VCaP (cell line): ENCODE measurements at regions not wholly inside any gene's neighbourhood (a gene's known extent, or its start where the extent isn't known, plus 50 kb on each side); places are given as distances from the start of the nearest gene placed in this dataset.
"Not testable (repeated sequence)": the region's sequence is repeated elsewhere in the genome, so short reads cannot be mapped to it uniquely, and the experiment has no call there.

Experiments used
- H3K27ac ChIP-seq: fragments of 450-650 bp; 2 replicates; pipeline ENCODE4 v1.5.1; 2017
- TF ChIP-seq, protein P1 (sequence below): fragments of 450-650 bp; conservative IDR thresholded peaks from 2 replicates; pipeline ENCODE4 v1.5.1; 2017; ENCODE audit warnings: mild to moderate bottlenecking, moderate library complexity

GRCh38 chr2:107133412-107133811, 247.4 kb upstream of the ST6GAL2 start:
- TF ChIP-seq, protein P1, sequence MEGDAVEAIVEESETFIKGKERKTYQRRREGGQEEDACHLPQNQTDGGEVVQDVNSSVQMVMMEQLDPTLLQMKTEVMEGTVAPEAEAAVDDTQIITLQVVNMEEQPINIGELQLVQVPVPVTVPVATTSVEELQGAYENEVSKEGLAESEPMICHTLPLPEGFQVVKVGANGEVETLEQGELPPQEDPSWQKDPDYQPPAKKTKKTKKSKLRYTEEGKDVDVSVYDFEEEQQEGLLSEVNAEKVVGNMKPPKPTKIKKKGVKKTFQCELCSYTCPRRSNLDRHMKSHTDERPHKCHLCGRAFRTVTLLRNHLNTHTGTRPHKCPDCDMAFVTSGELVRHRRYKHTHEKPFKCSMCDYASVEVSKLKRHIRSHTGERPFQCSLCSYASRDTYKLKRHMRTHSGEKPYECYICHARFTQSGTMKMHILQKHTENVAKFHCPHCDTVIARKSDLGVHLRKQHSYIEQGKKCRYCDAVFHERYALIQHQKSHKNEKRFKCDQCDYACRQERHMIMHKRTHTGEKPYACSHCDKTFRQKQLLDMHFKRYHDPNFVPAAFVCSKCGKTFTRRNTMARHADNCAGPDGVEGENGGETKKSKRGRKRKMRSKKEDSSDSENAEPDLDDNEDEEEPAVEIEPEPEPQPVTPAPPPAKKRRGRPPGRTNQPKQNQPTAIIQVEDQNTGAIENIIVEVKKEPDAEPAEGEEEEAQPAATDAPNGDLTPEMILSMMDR = no peak
- no peak overlapping the region for H3K27ac ChIP-seq

DNA sequence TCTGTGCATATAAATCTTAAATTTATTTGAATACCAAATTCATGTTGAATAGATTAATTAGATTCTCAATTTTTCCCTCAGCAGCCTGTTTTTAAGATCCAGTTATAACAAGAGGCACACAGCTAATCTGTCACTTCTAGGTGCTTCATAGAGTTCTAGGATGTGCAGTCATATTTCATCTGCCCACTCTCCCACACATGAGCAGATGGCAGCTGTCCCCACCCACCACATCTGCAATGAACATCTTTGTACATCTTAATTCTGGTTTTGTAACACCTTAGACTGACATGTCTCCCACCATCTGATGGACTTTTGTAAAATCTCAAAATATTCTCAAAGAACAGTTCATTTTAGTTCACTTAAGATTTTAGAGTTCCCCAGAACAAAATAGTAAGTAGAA, 250.8 kb upstream of the ST6GAL2 start:
- TF ChIP-seq, protein P1 = no peak
- no peak overlapping the region for H3K27ac ChIP-seq

GRCh38 chr2:107137706-107138105, 251.7 kb upstream of the ST6GAL2 start:
- TF ChIP-seq, protein P1 = no peak

GRCh38 chr2:107146181-107146580, 260.2 kb upstream of the ST6GAL2 start:
- H3K27ac ChIP-seq = no peak overlapping the region
- TF ChIP-seq, protein P1 = no peak

More at GRCh38 chr2:107137706-107138105, 251.7 kb upstream of the ST6GAL2 start:
- H3K27ac ChIP-seq = no peak overlapping the region

DNA sequence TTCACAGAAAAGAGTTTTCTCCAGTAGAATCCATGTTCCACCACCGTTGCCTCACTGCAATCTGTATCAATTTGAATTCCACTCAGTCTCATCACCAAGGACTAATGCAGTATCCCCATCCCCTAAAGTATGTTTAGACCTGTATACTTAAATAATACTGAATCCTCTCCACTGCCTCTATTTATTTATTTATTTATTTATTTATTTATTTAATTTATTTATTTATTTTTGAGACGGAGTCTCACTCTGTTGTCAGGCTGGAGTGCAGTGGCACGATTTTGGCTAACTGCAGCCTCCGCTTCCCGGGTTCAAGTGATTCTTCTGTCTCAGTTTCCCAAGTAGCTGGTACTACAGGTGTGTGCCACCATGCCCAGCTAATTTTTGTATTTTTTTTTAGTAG, 260.7 kb upstream of the ST6GAL2 start:
- not testable (repeated sequence) for H3K27ac ChIP-seq

DNA sequence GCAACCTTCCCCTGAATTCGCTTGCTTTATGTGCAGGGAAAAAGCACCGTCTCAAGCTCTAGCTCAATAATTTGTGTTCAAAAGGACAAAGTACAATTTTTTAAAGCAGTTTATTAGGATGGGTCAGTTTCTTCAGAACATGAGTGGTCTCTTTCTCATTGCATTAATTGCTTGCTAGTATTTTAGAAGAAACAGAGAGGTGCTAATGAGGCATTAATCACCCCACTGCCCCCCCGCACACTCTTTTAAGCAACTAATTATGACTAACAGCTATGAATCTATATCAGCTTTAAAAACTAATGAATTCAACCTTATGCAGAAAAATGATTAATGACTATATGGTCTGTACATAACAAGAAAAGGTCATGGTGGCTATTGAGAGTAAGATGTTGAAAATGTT, 262.1 kb upstream of the ST6GAL2 start:
- H3K27ac ChIP-seq = no peak overlapping the region
- TF ChIP-seq, protein P1 = no peak

DNA sequence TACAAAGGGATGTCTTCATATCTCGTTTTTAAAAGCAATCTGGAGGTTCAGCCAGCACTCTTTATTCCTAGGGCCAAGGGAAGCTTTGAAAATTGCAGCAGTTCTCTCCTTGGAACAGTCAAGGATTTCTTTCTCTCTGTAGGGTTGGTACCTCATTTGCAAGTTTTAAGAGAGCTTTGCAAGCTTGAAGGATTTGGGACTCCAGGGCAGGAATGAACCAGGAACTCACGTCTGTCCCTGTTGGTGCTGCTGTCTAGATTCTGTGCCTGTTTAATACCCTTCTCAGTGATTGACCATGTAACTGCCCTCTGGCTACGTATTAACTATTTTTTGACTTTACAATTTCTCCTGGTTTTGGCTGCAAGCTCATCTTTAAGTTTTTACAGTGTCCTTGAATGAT, 262.5 kb upstream of the ST6GAL2 start:
- TF ChIP-seq, protein P1 = no peak
- no peak overlapping the region for H3K27ac ChIP-seq

GRCh38 chr2:107160640-107161239, 274.8 kb upstream of the ST6GAL2 start:
- TF ChIP-seq, protein P1 = no peak
- no peak overlapping the region for H3K27ac ChIP-seq
